ENCODE measurements at regions not wholly inside any gene's neighbourhood (a gene's known extent, or its start where the extent isn't known, plus 50 kb on each side); places are given as distances from the start of the nearest gene placed in this dataset.

GRCh38 chr17:22692806-22693171 lies 1000.5 kb downstream of the KCNJ18 start:
- TF ChIP-seq CTCF (conservative IDR thresholded peaks at IDR 0.05 in 1 of 2, IDR thresholded peaks at IDR 0.05 in 1 of 2; ENCODE audit: low read depth in 1 of 2, low read length in 2 of 2) (no peak), EZH2 (IDR thresholded peaks at IDR 0.05; ENCODE audit: low read length, missing control alignments) (no peak)
